ENCODE measurements at regions not wholly inside any gene's neighbourhood (a gene's known extent, or its start where the extent isn't known, plus 50 kb on each side); places are given as distances from the start of the nearest gene placed in this dataset.
A peak's percentile ranks its signal among the peaks of the same experiment; 100 is the strongest.

GRCh38 chr2:190789074-190790004 lies 91.3 kb upstream of the GLS start (continued):
- TF ChIP-seq, protein P1, sequence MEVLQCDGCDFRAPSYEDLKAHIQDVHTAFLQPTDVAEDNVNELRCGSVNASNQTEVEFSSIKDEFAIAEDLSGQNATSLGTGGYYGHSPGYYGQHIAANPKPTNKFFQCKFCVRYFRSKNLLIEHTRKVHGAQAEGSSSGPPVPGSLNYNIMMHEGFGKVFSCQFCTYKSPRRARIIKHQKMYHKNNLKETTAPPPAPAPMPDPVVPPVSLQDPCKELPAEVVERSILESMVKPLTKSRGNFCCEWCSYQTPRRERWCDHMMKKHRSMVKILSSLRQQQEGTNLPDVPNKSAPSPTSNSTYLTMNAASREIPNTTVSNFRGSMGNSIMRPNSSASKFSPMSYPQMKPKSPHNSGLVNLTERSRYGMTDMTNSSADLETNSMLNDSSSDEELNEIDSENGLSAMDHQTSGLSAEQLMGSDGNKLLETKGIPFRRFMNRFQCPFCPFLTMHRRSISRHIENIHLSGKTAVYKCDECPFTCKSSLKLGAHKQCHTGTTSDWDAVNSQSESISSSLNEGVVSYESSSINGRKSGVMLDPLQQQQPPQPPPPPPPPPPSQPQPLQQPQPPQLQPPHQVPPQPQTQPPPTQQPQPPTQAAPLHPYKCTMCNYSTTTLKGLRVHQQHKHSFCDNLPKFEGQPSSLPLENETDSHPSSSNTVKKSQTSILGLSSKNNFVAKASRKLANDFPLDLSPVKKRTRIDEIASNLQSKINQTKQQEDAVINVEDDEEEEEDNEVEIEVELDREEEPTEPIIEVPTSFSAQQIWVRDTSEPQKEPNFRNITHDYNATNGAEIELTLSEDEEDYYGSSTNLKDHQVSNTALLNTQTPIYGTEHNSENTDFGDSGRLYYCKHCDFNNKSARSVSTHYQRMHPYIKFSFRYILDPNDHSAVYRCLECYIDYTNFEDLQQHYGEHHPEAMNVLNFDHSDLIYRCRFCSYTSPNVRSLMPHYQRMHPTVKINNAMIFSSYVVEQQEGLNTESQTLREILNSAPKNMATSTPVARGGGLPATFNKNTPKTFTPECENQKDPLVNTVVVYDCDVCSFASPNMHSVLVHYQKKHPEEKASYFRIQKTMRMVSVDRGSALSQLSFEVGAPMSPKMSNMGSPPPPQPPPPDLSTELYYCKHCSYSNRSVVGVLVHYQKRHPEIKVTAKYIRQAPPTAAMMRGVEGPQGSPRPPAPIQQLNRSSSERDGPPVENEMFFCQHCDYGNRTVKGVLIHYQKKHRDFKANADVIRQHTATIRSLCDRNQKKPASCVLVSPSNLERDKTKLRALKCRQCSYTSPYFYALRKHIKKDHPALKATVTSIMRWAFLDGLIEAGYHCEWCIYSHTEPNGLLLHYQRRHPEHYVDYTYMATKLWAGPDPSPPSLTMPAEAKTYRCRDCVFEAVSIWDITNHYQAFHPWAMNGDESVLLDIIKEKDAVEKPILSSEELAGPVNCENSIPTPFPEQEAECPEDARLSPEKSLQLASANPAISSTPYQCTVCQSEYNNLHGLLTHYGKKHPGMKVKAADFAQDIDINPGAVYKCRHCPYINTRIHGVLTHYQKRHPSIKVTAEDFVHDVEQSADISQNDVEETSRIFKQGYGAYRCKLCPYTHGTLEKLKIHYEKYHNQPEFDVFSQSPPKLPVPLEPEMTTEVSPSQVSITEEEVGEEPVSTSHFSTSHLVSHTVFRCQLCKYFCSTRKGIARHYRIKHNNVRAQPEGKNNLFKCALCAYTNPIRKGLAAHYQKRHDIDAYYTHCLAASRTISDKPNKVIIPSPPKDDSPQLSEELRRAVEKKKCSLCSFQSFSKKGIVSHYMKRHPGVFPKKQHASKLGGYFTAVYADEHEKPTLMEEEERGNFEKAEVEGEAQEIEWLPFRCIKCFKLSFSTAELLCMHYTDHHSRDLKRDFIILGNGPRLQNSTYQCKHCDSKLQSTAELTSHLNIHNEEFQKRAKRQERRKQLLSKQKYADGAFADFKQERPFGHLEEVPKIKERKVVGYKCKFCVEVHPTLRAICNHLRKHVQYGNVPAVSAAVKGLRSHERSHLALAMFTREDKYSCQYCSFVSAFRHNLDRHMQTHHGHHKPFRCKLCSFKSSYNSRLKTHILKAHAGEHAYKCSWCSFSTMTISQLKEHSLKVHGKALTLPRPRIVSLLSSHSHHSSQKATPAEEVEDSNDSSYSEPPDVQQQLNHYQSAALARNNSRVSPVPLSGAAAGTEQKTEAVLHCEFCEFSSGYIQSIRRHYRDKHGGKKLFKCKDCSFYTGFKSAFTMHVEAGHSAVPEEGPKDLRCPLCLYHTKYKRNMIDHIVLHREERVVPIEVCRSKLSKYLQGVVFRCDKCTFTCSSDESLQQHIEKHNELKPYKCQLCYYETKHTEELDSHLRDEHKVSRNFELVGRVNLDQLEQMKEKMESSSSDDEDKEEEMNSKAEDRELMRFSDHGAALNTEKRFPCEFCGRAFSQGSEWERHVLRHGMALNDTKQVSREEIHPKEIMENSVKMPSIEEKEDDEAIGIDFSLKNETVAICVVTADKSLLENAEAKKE (CRISPR knock-in tag; IDR thresholded peaks at IDR 0.05) = no peak
- TF ChIP-seq EZH2 (IDR thresholded peaks at IDR 0.05; ENCODE audit: low read depth, unreplicated experiment) = no peak
- no peak for TF ChIP-seq POLR2AphosphoS5 (IDR thresholded peaks at IDR 0.05; ENCODE audit: low read depth)
- TF ChIP-seq ETS1 (IDR thresholded peaks at IDR 0.05) = no peak
- TF ChIP-seq NANOG (IDR thresholded peaks at IDR 0.05; ENCODE audit: borderline replicate concordance) = no peak

GRCh38 chr2:190791347-190791975 lies 89.2 kb upstream of the GLS start:
- Histone ChIP-seq H4K20me1 (replicated peaks; ENCODE audit: insufficient read depth) (no peaks in the 10 kb centered on the region), H3F3A (replicated peaks; ENCODE audit: low read depth) (no peaks in the 10 kb centered on the region), H3K79me2 (replicated peaks; ENCODE audit: insufficient read depth) (no peaks in the 10 kb centered on the region), H3K4me1 (ENCODE audit: insufficient read depth) (peaks cover 38% of the 10 kb centered on the region), H3K27ac (ENCODE audit: low read depth) (no peak overlapping the region), H3K4me3 (no peak overlapping the region), H3K4me2 (peak overlapping the region; percentile 67), H3K36me3 (ENCODE audit: insufficient read depth) (no peaks in the 10 kb centered on the region), H3K27me3 (ENCODE audit: insufficient read depth) (no peaks in the 10 kb centered on the region), H3K9me2 (ENCODE audit: insufficient read depth) (no peaks in the 10 kb centered on the region; the same call in none of the 2 replicates), H2AFZ (no peak overlapping the region)
- no peak overlapping the region for H3K27ac Mint-ChIP-seq
- H3K27me3 Mint-ChIP-seq (ENCODE audit: insufficient read depth, low read depth, poor library complexity) = no peaks in the 10 kb centered on the region
- no peak for DNase-seq (ENCODE audit: low spot score)
- H3K9me3 Mint-ChIP-seq = no peaks in the 10 kb centered on the region; the same call in 2 of the 3 replicates
- H3K36me3 Mint-ChIP-seq (ENCODE audit: low read depth) = no peaks in the 10 kb centered on the region; the same call in 2 of the 3 replicates
- peaks cover 35% of the 10 kb centered on the region for H3K4me1 Mint-ChIP-seq
- ATAC-seq = peak; percentile 44
- H3K4me3 Mint-ChIP-seq = no peak overlapping the region
- TF ChIP-seq, protein P1 (CRISPR knock-in tag; IDR thresholded peaks at IDR 0.05) = no peak
- TF ChIP-seq JUNB (IDR thresholded peaks at IDR 0.05; ENCODE audit: unreplicated experiment) (no peak), POLR2AphosphoS5 (IDR thresholded peaks at IDR 0.05; ENCODE audit: low read depth) (no peak)

Data from GM23338 (cell line).